ENCODE measurements at regions not wholly inside any gene's neighbourhood (a gene's known extent, or its start where the extent isn't known, plus 50 kb on each side); places are given as distances from the start of the nearest gene placed in this dataset.

GRCh38 chr17:64741038-64741641 is 79.0 kb upstream of the SMURF2 start (continued):
- TF ChIP-seq ZNF837 (tag by site-specific recombination; IDR thresholded peaks at IDR 0.05) = no peak

- 0 out of 2 replicates have a peak, but pooled peaks have one; percentile 18 for TF ChIP-seq PRDM1 (tag by site-specific recombination; IDR thresholded peaks at IDR 0.05)
- no peak for TF ChIP-seq ZNF155 (tag by site-specific recombination; IDR thresholded peaks at IDR 0.05)
- Histone ChIP-seq H3K27ac (ENCODE audit: extremely low read depth, low read depth, low read length) (no peak overlapping the region), H3K9me3 (ENCODE audit: control insufficient read depth, insufficient read depth, low read depth, low read length) (no peaks in the 10 kb centered on the region), H3K4me3 (ENCODE audit: low read depth, low read length) (no peak overlapping the region), H3K4me1 (ENCODE audit: control insufficient read depth, insufficient read depth, low read length) (no peaks in the 10 kb centered on the region), H3K36me3 (ENCODE audit: control insufficient read depth in 2 of 2, insufficient read depth in 1 of 2, low read length in 2 of 2) (no peaks in the 10 kb centered on the region)
- ChIA-PET POLR2A (interaction anchor here (0.8 kb wide), 1 partner anchor 139 kb away, joined by 3 read pairs; no protein-coding TSS in a partner anchor), CTCF (interaction anchor here (0.7 to 1.7 kb wide), 4 partner anchors 35 to 136 kb away, joined by 3 to 6 read pairs (median 3); no protein-coding TSS in a partner anchor)
These were observed 77.4 kb upstream of the SMURF2 start for GRCh38 chr17:64739316-64740058.

- H3K27ac ChIP-seq (ENCODE audit: extremely low read depth, low read depth, low read length) = no peak overlapping the region
- no peaks in the 10 kb centered on the region for H3K4me1 ChIP-seq (ENCODE audit: control insufficient read depth, insufficient read depth, low read length)
- no peaks in the 10 kb centered on the region for H3K9me3 ChIP-seq (ENCODE audit: control insufficient read depth, insufficient read depth, low read depth, low read length)
- H3K36me3 ChIP-seq (ENCODE audit: control insufficient read depth in 2 of 2, insufficient read depth in 1 of 2, low read length in 2 of 2) = no peaks in the 10 kb centered on the region
- ChIA-PET POLR2A (no interaction called here), CTCF (interaction anchor here (0.6 to 1.9 kb wide), 13 partner anchors 11 to 660 kb away, joined by 3 to 8 read pairs (median 4); no protein-coding TSS in a partner anchor)
- H3K4me3 ChIP-seq (ENCODE audit: low read depth, low read length) = no peak overlapping the region
- TF ChIP-seq GLIS2 (tag by site-specific recombination; IDR thresholded peaks at IDR 0.05) = no peak
- no peak for TF ChIP-seq ZNF76 (tag by site-specific recombination; IDR thresholded peaks at IDR 0.05; ENCODE audit: borderline replicate concordance, low read depth)
- no peak for TF ChIP-seq YY2 (tag by site-specific recombination; IDR thresholded peaks at IDR 0.05)
- TF ChIP-seq KLF17 (tag by site-specific recombination; IDR thresholded peaks at IDR 0.05) = no peak
- TF ChIP-seq ZSCAN30 (tag by site-specific recombination; IDR thresholded peaks at IDR 0.05) = peak; percentile 44; the same call in 1 of the 2 replicates
- TF ChIP-seq ZNF785 (tag by site-specific recombination; IDR thresholded peaks at IDR 0.05) = no peak
- TF ChIP-seq ZNF37A (tag by site-specific recombination; IDR thresholded peaks at IDR 0.05) = no peak
- no peak for TF ChIP-seq ZNF211 (tag by site-specific recombination; IDR thresholded peaks at IDR 0.05; ENCODE audit: low read depth)
- TF ChIP-seq TRIM28 (IDR thresholded peaks at IDR 0.05; ENCODE audit: borderline replicate concordance, low read length) = 0 out of 2 replicates have a peak, but pooled peaks have one; percentile 19
- no peak for TF ChIP-seq ZNF658 (tag by site-specific recombination; IDR thresholded peaks at IDR 0.05)
- no peak for TF ChIP-seq ZNF114 (tag by site-specific recombination; IDR thresholded peaks at IDR 0.05)
- TF ChIP-seq ZBTB44 (tag by site-specific recombination; IDR thresholded peaks at IDR 0.05) = no peak
- TF ChIP-seq ZNF707 (tag by site-specific recombination; IDR thresholded peaks at IDR 0.05) = no peak
- peak; percentile 84; the same call in 1 of the 2 replicates for TF ChIP-seq ZBTB6 (tag by site-specific recombination; IDR thresholded peaks at IDR 0.05)
- TF ChIP-seq ZNF768 (tag by site-specific recombination; IDR thresholded peaks at IDR 0.05) = peak; percentile 98
- no peak for TF ChIP-seq ZNF501 (tag by site-specific recombination; IDR thresholded peaks at IDR 0.05)
- TF ChIP-seq ZNF223 (tag by site-specific recombination; IDR thresholded peaks at IDR 0.05) = no peak
- TF ChIP-seq ZNF549 (tag by site-specific recombination; IDR thresholded peaks at IDR 0.05) = no peak
- TF ChIP-seq GLIS1 (tag by site-specific recombination; IDR thresholded peaks at IDR 0.05) = no peak
- no peak for TF ChIP-seq ZNF518A (tag by site-specific recombination; conservative IDR thresholded peaks at IDR 0.05; ENCODE audit: low read depth)
These were observed 74.8 kb upstream of the SMURF2 start for GRCh38 chr17:64736804-64737492.
